Smooth muscle cell (in vitro differentiated cells): ENCODE measurements at regions not wholly inside any gene's neighbourhood (a gene's known extent, or its start where the extent isn't known, plus 50 kb on each side); places are given as distances from the start of the nearest gene placed in this dataset.
A peak's percentile ranks its signal among the peaks of the same experiment; 100 is the strongest.
"Not testable (repeated sequence)": the region's sequence is repeated elsewhere in the genome, so short reads cannot be mapped to it uniquely, and the experiment has no call there.

ENCODE experiments used
- DNase-seq: peaks from one replicate; lab custom pipeline; 2025; ENCODE audit not compliant: unreplicated experiment; lab: John Stamatoyannopoulos, UW
- H2AFZ ChIP-seq: fragments of 200-600 bp; sonication (generic); 2 replicates; pipeline ENCODE4 v1.6.0; 2016; ENCODE audit warnings: antibody characterized with exemption, low read depth, mild to moderate bottlenecking
- H3F3A ChIP-seq: fragments of 200-600 bp; sonication (generic); 2 replicates; pipeline ENCODE4 v1.6.0; 2017; ENCODE audit warnings: antibody characterized with exemption, low read depth
- H3K27ac ChIP-seq: fragments of 200-600 bp; sonication (generic); 2 replicates; pipeline ENCODE4 v1.5.1; 2016; ENCODE audit warnings: low read depth, mild to moderate bottlenecking
- H3K27me3 ChIP-seq: fragments of 200-600 bp; sonication (generic); 2 replicates; pipeline ENCODE4 v1.6.1; 2016; ENCODE audit warnings: low read depth, mild to moderate bottlenecking
- H3K36me3 ChIP-seq: fragments of 200-600 bp; sonication (generic); 2 replicates; pipeline ENCODE4 v1.5.1; 2016; ENCODE audit warnings: low read depth
- H3K4me1 ChIP-seq: fragments of 200-600 bp; sonication (generic); 2 replicates; pipeline ENCODE4 v1.5.1; 2016; ENCODE audit warnings: low read depth
- H3K4me2 ChIP-seq: fragments of 200-600 bp; sonication (generic); 2 replicates; pipeline ENCODE4 v1.6.0; 2016; ENCODE audit warnings: mild to moderate bottlenecking
- H3K4me3 ChIP-seq: fragments of 200-600 bp; sonication (generic); 2 replicates; pipeline ENCODE4 v1.5.1; 2016; ENCODE audit warnings: mild to moderate bottlenecking
- H3K79me2 ChIP-seq: fragments of 200-600 bp; sonication (generic); 2 replicates; pipeline ENCODE4 v1.6.0; 2016; ENCODE audit warnings: low read depth, mild to moderate bottlenecking
- H3K9ac ChIP-seq: fragments of 200-600 bp; sonication (generic); 2 replicates; pipeline ENCODE4 v1.6.0; 2016; ENCODE audit warnings: low read depth
- H3K9me3 ChIP-seq: fragments of 200-600 bp; sonication (generic); replicated peaks from 2 replicates; pipeline ENCODE4 v1.5.1; 2016; ENCODE audit warnings: low read depth
- H4K20me1 ChIP-seq: fragments of 200-600 bp; sonication (generic); 2 replicates; pipeline ENCODE4 v1.6.0; 2016; ENCODE audit warnings: low read depth
- WGBS: methylation state at CpG from one replicate; pipeline ENCODE4 v1.1.7; 2016; ENCODE audit warnings: low lambda C conversion rate; 5-methylcytosine and 5-hydroxymethylcytosine counted together
- TF ChIP-seq, protein P1 (sequence below): fragments of 200-600 bp; sonication (generic); IDR thresholded peaks from 2 replicates; pipeline ENCODE4 v1.5.1; 2017; ENCODE audit warnings: borderline replicate concordance, mild to moderate bottlenecking, antibody characterized with exemption; ENCODE audit not compliant: insufficient read depth, poor library complexity, severe bottlenecking

DNA sequence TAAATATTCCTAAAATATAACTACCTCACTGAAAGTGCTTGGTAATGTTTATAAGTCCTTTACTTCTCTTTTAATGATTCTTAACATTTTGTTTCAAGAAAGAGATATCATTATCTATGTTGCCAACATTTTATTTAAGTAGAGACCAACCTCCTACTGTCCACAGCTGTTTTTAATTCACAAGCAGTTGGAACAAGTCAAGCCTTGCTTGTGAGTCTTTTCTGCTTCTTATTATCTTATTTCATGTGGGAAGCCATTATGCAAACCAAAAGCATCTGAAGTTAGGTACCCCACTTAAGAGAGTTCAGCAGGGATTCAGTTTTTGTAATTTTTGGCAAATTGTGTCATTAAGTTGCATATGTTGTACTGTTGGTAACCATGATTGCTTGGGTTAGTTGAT is 1714.5 kb downstream of the GRIK2 start:
- Histone ChIP-seq H3K27ac (no peak overlapping the region), H3K27me3 (no peaks in the 10 kb centered on the region), H3K9me3 (no peaks in the 10 kb centered on the region), H3K4me2 (no peak overlapping the region), H2AFZ (no peak overlapping the region), H4K20me1 (no peaks in the 10 kb centered on the region), H3F3A (no peaks in the 10 kb centered on the region), H3K4me1 (no peaks in the 10 kb centered on the region), H3K9ac (no peak overlapping the region), H3K36me3 (no peaks in the 10 kb centered on the region), H3K79me2 (no peaks in the 10 kb centered on the region), H3K4me3 (no peak overlapping the region)
- DNase-seq = no peak
- TF ChIP-seq, protein P1, sequence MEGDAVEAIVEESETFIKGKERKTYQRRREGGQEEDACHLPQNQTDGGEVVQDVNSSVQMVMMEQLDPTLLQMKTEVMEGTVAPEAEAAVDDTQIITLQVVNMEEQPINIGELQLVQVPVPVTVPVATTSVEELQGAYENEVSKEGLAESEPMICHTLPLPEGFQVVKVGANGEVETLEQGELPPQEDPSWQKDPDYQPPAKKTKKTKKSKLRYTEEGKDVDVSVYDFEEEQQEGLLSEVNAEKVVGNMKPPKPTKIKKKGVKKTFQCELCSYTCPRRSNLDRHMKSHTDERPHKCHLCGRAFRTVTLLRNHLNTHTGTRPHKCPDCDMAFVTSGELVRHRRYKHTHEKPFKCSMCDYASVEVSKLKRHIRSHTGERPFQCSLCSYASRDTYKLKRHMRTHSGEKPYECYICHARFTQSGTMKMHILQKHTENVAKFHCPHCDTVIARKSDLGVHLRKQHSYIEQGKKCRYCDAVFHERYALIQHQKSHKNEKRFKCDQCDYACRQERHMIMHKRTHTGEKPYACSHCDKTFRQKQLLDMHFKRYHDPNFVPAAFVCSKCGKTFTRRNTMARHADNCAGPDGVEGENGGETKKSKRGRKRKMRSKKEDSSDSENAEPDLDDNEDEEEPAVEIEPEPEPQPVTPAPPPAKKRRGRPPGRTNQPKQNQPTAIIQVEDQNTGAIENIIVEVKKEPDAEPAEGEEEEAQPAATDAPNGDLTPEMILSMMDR = no peak

- H2AFZ ChIP-seq = peak overlapping the region; percentile 41
- H3K27ac ChIP-seq = no peak overlapping the region
- no peaks in the 10 kb centered on the region for H3K9me3 ChIP-seq
- TF ChIP-seq, protein P1 = no peak
- H3K79me2 ChIP-seq = no peaks in the 10 kb centered on the region
- DNase-seq = no peak
- no peaks in the 10 kb centered on the region for H3K36me3 ChIP-seq
- H4K20me1 ChIP-seq = no peaks in the 10 kb centered on the region
- no peaks in the 10 kb centered on the region for H3K4me1 ChIP-seq
- no peaks in the 10 kb centered on the region for H3F3A ChIP-seq
- WGBS = 69% methylated on average over 2 of the region's 2 CpGs
- no peak overlapping the region for H3K4me2 ChIP-seq
- no peak overlapping the region for H3K9ac ChIP-seq
- H3K4me3 ChIP-seq = no peak overlapping the region
- H3K27me3 ChIP-seq = no peaks in the 10 kb centered on the region
Observed at GRCh38 chr6:103105686-103106085, 1712.2 kb downstream of the GRIK2 start.

- Histone ChIP-seq H3F3A (no peaks in the 10 kb centered on the region), H3K36me3 (no peaks in the 10 kb centered on the region), H3K9ac (no peak overlapping the region), H4K20me1 (no peaks in the 10 kb centered on the region), H3K4me2 (no peak overlapping the region), H3K4me3 (no peak overlapping the region), H3K4me1 (no peaks in the 10 kb centered on the region), H3K27me3 (no peaks in the 10 kb centered on the region), H3K9me3 (no peaks in the 10 kb centered on the region), H2AFZ (no peak overlapping the region), H3K27ac (no peak overlapping the region), H3K79me2 (no peaks in the 10 kb centered on the region)
- 93% methylated on average over 1 of the region's 1 CpG for WGBS
- no peak for DNase-seq
- TF ChIP-seq, protein P1 = no peak
Observed at GRCh38 chr6:103101267-103101666, 1707.8 kb downstream of the GRIK2 start.

- H2AFZ ChIP-seq, H3K9ac ChIP-seq, H3K4me1 ChIP-seq, H3F3A ChIP-seq, H3K9me3 ChIP-seq, H3K79me2 ChIP-seq, H4K20me1 ChIP-seq, H3K27ac ChIP-seq, H3K36me3 ChIP-seq, H3K27me3 ChIP-seq, H3K4me2 ChIP-seq, DNase-seq, H3K4me3 ChIP-seq: not testable (repeated sequence)
- 89% methylated on average over 4 of the region's 4 CpGs for WGBS
Observed at GRCh38 chr6:103092414-103092813, 1698.9 kb downstream of the GRIK2 start.
